ENCODE measurements at regions not wholly inside any gene's neighbourhood (a gene's known extent, or its start where the extent isn't known, plus 50 kb on each side); places are given as distances from the start of the nearest gene placed in this dataset.

GRCh38 chr5:91794455-91794854, 411.3 kb upstream of the ARRDC3 start:
- Histone ChIP-seq H3K4me1 (ENCODE audit: control insufficient read depth in 2 of 3, insufficient read depth in 2 of 3, low read depth in 1 of 3, low read length in 3 of 3) (no peaks in the 10 kb centered on the region), H3K36me3 (ENCODE audit: control insufficient read depth in 2 of 3, insufficient read depth in 3 of 3, low read length in 3 of 3) (no peaks in the 10 kb centered on the region), H3K27me3 (ENCODE audit: control insufficient read depth, insufficient read depth, low read length) (no peaks in the 10 kb centered on the region), H3K27ac (ENCODE audit: low read depth in 2 of 2, low read length in 2 of 2) (no peak overlapping the region), H3K4me3 (ENCODE audit: low read length in 3 of 3) (no peak overlapping the region), H3K9ac (ENCODE audit: low read length in 3 of 3) (no peak overlapping the region), H3K9me3 (ENCODE audit: control insufficient read depth in 2 of 3, insufficient read depth in 1 of 3, low read length in 3 of 3) (no peaks in the 10 kb centered on the region)
- FAIRE-seq (no peak), DNase-seq (no peak)
- TF ChIP-seq CTCF (IDR thresholded peaks at IDR 0.05; ENCODE audit: borderline replicate concordance, extremely low read depth, insufficient read depth): no peak
- intact Hi-C loops (cut with DNase I): no loop called here

GRCh38 chr5:91787718-91788117, 404.6 kb upstream of the ARRDC3 start:
- H3K27ac ChIP-seq (ENCODE audit: low read depth in 2 of 2, low read length in 2 of 2): no peak overlapping the region
- FAIRE-seq: no peak
- H3K4me1 ChIP-seq (ENCODE audit: control insufficient read depth in 2 of 3, insufficient read depth in 2 of 3, low read depth in 1 of 3, low read length in 3 of 3): no peaks in the 10 kb centered on the region
- intact Hi-C loops (cut with DNase I): no loop called here
- no peak overlapping the region for H3K4me3 ChIP-seq (ENCODE audit: low read length in 3 of 3)
- H3K9me3 ChIP-seq (ENCODE audit: control insufficient read depth in 2 of 3, insufficient read depth in 1 of 3, low read length in 3 of 3): no peaks in the 10 kb centered on the region
- no peak overlapping the region for H3K9ac ChIP-seq (ENCODE audit: low read length in 3 of 3)
- TF ChIP-seq CTCF (IDR thresholded peaks at IDR 0.05; ENCODE audit: borderline replicate concordance, extremely low read depth, insufficient read depth): no peak
- no peak for DNase-seq
- H3K36me3 ChIP-seq (ENCODE audit: control insufficient read depth in 2 of 3, insufficient read depth in 3 of 3, low read length in 3 of 3): no peaks in the 10 kb centered on the region
- H3K27me3 ChIP-seq (ENCODE audit: control insufficient read depth, insufficient read depth, low read length): no peaks in the 10 kb centered on the region

- Histone ChIP-seq H3K4me3 (ENCODE audit: low read length in 3 of 3) (no peak overlapping the region), H3K9me3 (ENCODE audit: control insufficient read depth in 2 of 3, insufficient read depth in 1 of 3, low read length in 3 of 3) (no peaks in the 10 kb centered on the region), H3K4me1 (ENCODE audit: control insufficient read depth in 2 of 3, insufficient read depth in 2 of 3, low read depth in 1 of 3, low read length in 3 of 3) (no peaks in the 10 kb centered on the region), H3K27ac (ENCODE audit: low read depth in 2 of 2, low read length in 2 of 2) (no peak overlapping the region), H3K27me3 (ENCODE audit: control insufficient read depth, insufficient read depth, low read length) (no peaks in the 10 kb centered on the region), H3K36me3 (ENCODE audit: control insufficient read depth in 2 of 3, insufficient read depth in 3 of 3, low read length in 3 of 3) (no peaks in the 10 kb centered on the region), H3K9ac (ENCODE audit: low read length in 3 of 3) (no peak overlapping the region)
- DNase-seq (no peak), FAIRE-seq (no peak)
- no peak for TF ChIP-seq CTCF (IDR thresholded peaks at IDR 0.05; ENCODE audit: borderline replicate concordance, extremely low read depth, insufficient read depth)
- intact Hi-C loops (cut with DNase I): no loop called here
Measured at GRCh38 chr5:91777671-91778070, 394.6 kb upstream of the ARRDC3 start.

- no peaks in the 10 kb centered on the region for H3K9me3 ChIP-seq (ENCODE audit: control insufficient read depth in 2 of 3, insufficient read depth in 1 of 3, low read length in 3 of 3)
- no peaks in the 10 kb centered on the region for H3K36me3 ChIP-seq (ENCODE audit: control insufficient read depth in 2 of 3, insufficient read depth in 3 of 3, low read length in 3 of 3)
- H3K4me1 ChIP-seq (ENCODE audit: control insufficient read depth in 2 of 3, insufficient read depth in 2 of 3, low read depth in 1 of 3, low read length in 3 of 3): no peaks in the 10 kb centered on the region
- FAIRE-seq (no peak), DNase-seq (no peak)
- no peaks in the 10 kb centered on the region for H3K27me3 ChIP-seq (ENCODE audit: control insufficient read depth, insufficient read depth, low read length)
- H3K9ac ChIP-seq (ENCODE audit: low read length in 3 of 3): no peak overlapping the region
- TF ChIP-seq CTCF (IDR thresholded peaks at IDR 0.05; ENCODE audit: borderline replicate concordance, extremely low read depth, insufficient read depth): no peak
- H3K4me3 ChIP-seq (ENCODE audit: low read length in 3 of 3): no peak overlapping the region
- intact Hi-C loops (cut with DNase I): no loop called here
- no peak overlapping the region for H3K27ac ChIP-seq (ENCODE audit: low read depth in 2 of 2, low read length in 2 of 2)
Measured at GRCh38 chr5:91776249-91776648, 393.1 kb upstream of the ARRDC3 start.
